Loucy (cell line): ENCODE measurements at regions not wholly inside any gene's neighbourhood (a gene's known extent, or its start where the extent isn't known, plus 50 kb on each side); places are given as distances from the start of the nearest gene placed in this dataset.

Source experiments
- H2AFZ ChIP-seq: fragments of 200-600 bp; sonication (generic); 2 replicates; pipeline ENCODE4 v1.6.0; 2016; ENCODE audit warnings: antibody characterized with exemption, mild to moderate bottlenecking, low read length, moderate library complexity
- H3F3A ChIP-seq: fragments of 200-600 bp; 2 replicates; pipeline ENCODE4 v1.6.0; 2016; ENCODE audit warnings: antibody characterized with exemption, low read depth, mild to moderate bottlenecking
- H3K27me3 ChIP-seq: fragments of 200-600 bp; sonication (generic); 2 replicates; pipeline ENCODE4 v1.6.1; 2014; ENCODE audit warnings: low read length, mild to moderate bottlenecking; ENCODE audit not compliant: insufficient read depth, poor library complexity, severe bottlenecking
- H3K36me3 ChIP-seq: fragments of 200-600 bp; sonication (generic); 2 replicates; pipeline ENCODE4 v1.6.1; 2016; ENCODE audit warnings: low read length; ENCODE audit not compliant: insufficient read depth
- H3K4me1 ChIP-seq: fragments of 200-600 bp; sonication (generic); 2 replicates; pipeline ENCODE4 v1.5.1; 2014; ENCODE audit warnings: low read length, mild to moderate bottlenecking; ENCODE audit not compliant: insufficient read depth, poor library complexity, severe bottlenecking
- H3K4me2 ChIP-seq: fragments of 200-600 bp; sonication (generic); 2 replicates; pipeline ENCODE4 v1.6.0; 2014; ENCODE audit warnings: antibody characterized with exemption, low read length, low read depth, mild to moderate bottlenecking; ENCODE audit not compliant: poor library complexity, severe bottlenecking
- H3K4me3 ChIP-seq: fragments of 200-600 bp; sonication (generic); 2 replicates; pipeline ENCODE4 v1.5.1; 2014; ENCODE audit warnings: low read length, mild to moderate bottlenecking, mixed read lengths; ENCODE audit not compliant: poor library complexity, severe bottlenecking
- H3K79me2 ChIP-seq: fragments of 200-600 bp; sonication (generic); 2 replicates; pipeline ENCODE4 v1.6.1; 2014; ENCODE audit warnings: low read length; ENCODE audit not compliant: insufficient read depth
- H3K9ac ChIP-seq: fragments of 200-600 bp; sonication (generic); 2 replicates; pipeline ENCODE4 v1.6.0; 2014; ENCODE audit warnings: mild to moderate bottlenecking, low read depth, low read length, moderate library complexity; ENCODE audit not compliant: poor library complexity, severe bottlenecking
- H3K9me2 ChIP-seq: fragments of 200-600 bp; sonication (generic); replicated peaks from 2 replicates; pipeline ENCODE4 v1.6.1; 2016; ENCODE audit warnings: low read depth, low read length, mixed read lengths
- H3K9me3 ChIP-seq: fragments of 200-600 bp; sonication (generic); 2 replicates; pipeline ENCODE4 v1.6.1; 2014; ENCODE audit warnings: mild to moderate bottlenecking, antibody characterized with exemption, low read length, low read depth; ENCODE audit not compliant: insufficient read depth
- H4K20me1 ChIP-seq: fragments of 200-600 bp; sonication (generic); 2 replicates; pipeline ENCODE4 v1.6.0; 2014; ENCODE audit warnings: antibody characterized with exemption, low read length, mild to moderate bottlenecking; ENCODE audit not compliant: insufficient read depth, poor library complexity, severe bottlenecking
- CTCF ChIP-seq: fragments of 200-600 bp; sonication (generic); conservative IDR thresholded peaks from 2 replicates; pipeline ENCODE4 v1.5.1; 2014; ENCODE audit warnings: mild to moderate bottlenecking, antibody characterized with exemption, low read length
- EZH2phosphoT487 ChIP-seq: fragments of 200-600 bp; IDR thresholded peaks from 2 replicates; pipeline ENCODE4 v1.6.1; 2018; ENCODE audit warnings: antibody characterized with exemption, mild to moderate bottlenecking, moderate library complexity, borderline replicate concordance

DNA sequence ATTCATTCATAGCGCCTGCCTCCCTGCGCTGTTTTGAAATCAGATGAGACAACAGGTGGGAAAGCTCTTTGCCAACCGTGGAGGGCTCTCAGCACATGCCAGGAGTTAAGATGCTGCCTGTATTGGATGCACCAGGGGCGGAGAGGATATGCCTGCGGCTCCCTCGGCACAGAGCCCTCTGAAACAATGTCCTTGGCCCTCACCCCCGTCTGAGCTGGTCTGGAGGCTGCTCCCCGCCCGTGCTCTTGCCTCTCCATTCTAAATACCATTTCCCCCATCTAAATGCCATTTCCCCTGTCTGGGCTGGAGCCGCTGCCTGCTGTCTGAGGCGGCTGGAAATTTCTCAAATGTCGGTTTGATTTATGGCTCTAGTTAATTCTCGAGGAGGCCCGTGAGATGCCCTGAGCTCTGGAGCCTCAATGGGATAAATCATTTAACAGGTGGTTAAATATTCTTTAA, 50.8 kb upstream of the MLN start:
- Histone ChIP-seq H3K9me2 (no peaks in the 10 kb centered on the region), H3K4me1 (peaks cover 66% of the 10 kb centered on the region), H3K9me3 (no peaks in the 10 kb centered on the region), H3K36me3 (no peaks in the 10 kb centered on the region), H3K4me3 (no peak overlapping the region), H2AFZ (no peak overlapping the region), H3F3A (no peaks in the 10 kb centered on the region), H3K9ac (no peak overlapping the region), H3K79me2 (no peaks in the 10 kb centered on the region), H3K4me2 (no peak overlapping the region), H4K20me1 (no peaks in the 10 kb centered on the region), H3K27me3 (no peaks in the 10 kb centered on the region)
- no peak for TF ChIP-seq EZH2phosphoT487
- TF ChIP-seq CTCF = no peak

DNA sequence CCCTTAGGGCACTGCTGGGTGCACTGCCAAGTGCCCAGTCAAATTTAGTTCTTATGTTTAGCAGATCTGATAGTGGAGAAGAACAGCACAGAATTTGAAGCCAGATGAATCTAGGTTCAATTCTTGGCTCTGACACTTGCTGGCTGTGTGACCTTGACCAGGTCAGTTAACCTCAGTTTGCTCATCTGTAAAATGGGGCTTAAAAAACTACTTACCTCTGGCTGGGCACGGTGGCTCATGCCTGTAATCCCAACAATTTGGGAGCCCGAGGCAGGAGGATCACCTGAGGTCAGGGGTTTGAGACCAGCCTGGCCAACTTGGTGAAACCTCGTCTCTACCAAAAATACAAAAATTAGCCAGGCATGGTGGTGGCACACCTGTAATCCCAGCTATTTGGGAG, 49.9 kb upstream of the MLN start:
- Histone ChIP-seq H3K4me2 (no peak overlapping the region), H3K79me2 (no peaks in the 10 kb centered on the region), H3K9ac (no peak overlapping the region), H3K9me3 (no peaks in the 10 kb centered on the region), H3F3A (no peaks in the 10 kb centered on the region), H3K9me2 (no peaks in the 10 kb centered on the region), H2AFZ (no peak overlapping the region), H4K20me1 (no peaks in the 10 kb centered on the region), H3K36me3 (no peaks in the 10 kb centered on the region), H3K4me1 (peaks cover 58% of the 10 kb centered on the region), H3K4me3 (no peak overlapping the region), H3K27me3 (no peaks in the 10 kb centered on the region)
- TF ChIP-seq EZH2phosphoT487 (no peak), CTCF (no peak)
